Left ventricle myocardium inferior (tissue), 1 donor: ENCODE measurements at regions not wholly inside any gene's neighbourhood (a gene's known extent, or its start where the extent isn't known, plus 50 kb on each side); places are given as distances from the start of the nearest gene placed in this dataset.

Experiments used
- DNase-seq: peaks from one replicate; pipeline ENCODE4 v3.0.0-alpha.2; 2020
- H3K27ac ChIP-seq: fragments of 200-600 bp; replicated peaks from 2 replicates; pipeline ENCODE4 v1.8.0; 2021
- H3K27me3 ChIP-seq: fragments of 200-600 bp; 2 replicates; pipeline ENCODE4 v1.8.0; 2021; ENCODE audit warnings: low read depth
- H3K36me3 ChIP-seq: fragments of 200-600 bp; 2 replicates; pipeline ENCODE4 v1.8.0; 2021
- H3K4me1 ChIP-seq: fragments of 200-600 bp; 2 replicates; pipeline ENCODE4 v1.8.0; 2021
- H3K4me3 ChIP-seq: fragments of 200-600 bp; 2 replicates; pipeline ENCODE4 v1.8.0; 2021; ENCODE audit warnings: mild to moderate bottlenecking, moderate library complexity
- H3K9me3 ChIP-seq: fragments of 200-600 bp; replicated peaks from 2 replicates; pipeline ENCODE4 v1.8.0; 2021
- intact Hi-C: fragments of 100-400 bp; cut with micrococcal nuclease; formaldehyde crosslinking; loops from one replicate; pipeline ENCODE4 v1.11.0; 2022
- TF ChIP-seq, protein P1 (sequence below): fragments of 200-600 bp; IDR thresholded peaks from 2 replicates; pipeline ENCODE4 v1.8.0; 2021; ENCODE audit warnings: antibody characterized with exemption, mild to moderate bottlenecking, borderline replicate concordance
- donor health status: DM: no; HTN: yes; CAD: no; lungs with severe emphysema.

DNA sequence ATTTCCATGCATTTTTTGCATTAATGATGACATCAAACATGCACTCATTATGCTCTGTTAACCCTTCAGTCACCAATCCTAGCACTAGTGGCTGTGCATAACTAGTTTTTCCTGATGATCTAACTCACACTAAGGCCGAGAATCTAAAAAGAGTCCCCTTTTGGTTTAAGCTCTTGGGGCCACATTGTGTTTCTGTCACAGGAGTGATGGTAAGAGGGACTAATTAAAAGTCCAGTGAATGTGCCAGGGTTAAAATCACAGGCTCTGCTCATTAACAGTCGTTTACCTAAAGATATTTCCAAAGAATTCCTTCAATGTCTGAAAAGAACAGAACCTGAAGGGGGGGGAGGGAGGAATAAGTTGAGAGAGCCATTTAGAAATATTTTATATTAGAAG is 359.0 kb upstream of the ANKRD30A start:
- no peaks in the 10 kb centered on the region for H3K27me3 ChIP-seq
- H3K4me3 ChIP-seq = no peak overlapping the region
- H3K4me1 ChIP-seq = no peaks in the 10 kb centered on the region
- intact Hi-C loops = no loop called here
- no peaks in the 10 kb centered on the region for H3K36me3 ChIP-seq
- no peak overlapping the region for H3K27ac ChIP-seq
- H3K9me3 ChIP-seq = no peaks in the 10 kb centered on the region
- DNase-seq = no peak
- TF ChIP-seq, protein P1, sequence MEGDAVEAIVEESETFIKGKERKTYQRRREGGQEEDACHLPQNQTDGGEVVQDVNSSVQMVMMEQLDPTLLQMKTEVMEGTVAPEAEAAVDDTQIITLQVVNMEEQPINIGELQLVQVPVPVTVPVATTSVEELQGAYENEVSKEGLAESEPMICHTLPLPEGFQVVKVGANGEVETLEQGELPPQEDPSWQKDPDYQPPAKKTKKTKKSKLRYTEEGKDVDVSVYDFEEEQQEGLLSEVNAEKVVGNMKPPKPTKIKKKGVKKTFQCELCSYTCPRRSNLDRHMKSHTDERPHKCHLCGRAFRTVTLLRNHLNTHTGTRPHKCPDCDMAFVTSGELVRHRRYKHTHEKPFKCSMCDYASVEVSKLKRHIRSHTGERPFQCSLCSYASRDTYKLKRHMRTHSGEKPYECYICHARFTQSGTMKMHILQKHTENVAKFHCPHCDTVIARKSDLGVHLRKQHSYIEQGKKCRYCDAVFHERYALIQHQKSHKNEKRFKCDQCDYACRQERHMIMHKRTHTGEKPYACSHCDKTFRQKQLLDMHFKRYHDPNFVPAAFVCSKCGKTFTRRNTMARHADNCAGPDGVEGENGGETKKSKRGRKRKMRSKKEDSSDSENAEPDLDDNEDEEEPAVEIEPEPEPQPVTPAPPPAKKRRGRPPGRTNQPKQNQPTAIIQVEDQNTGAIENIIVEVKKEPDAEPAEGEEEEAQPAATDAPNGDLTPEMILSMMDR = no peak

DNA sequence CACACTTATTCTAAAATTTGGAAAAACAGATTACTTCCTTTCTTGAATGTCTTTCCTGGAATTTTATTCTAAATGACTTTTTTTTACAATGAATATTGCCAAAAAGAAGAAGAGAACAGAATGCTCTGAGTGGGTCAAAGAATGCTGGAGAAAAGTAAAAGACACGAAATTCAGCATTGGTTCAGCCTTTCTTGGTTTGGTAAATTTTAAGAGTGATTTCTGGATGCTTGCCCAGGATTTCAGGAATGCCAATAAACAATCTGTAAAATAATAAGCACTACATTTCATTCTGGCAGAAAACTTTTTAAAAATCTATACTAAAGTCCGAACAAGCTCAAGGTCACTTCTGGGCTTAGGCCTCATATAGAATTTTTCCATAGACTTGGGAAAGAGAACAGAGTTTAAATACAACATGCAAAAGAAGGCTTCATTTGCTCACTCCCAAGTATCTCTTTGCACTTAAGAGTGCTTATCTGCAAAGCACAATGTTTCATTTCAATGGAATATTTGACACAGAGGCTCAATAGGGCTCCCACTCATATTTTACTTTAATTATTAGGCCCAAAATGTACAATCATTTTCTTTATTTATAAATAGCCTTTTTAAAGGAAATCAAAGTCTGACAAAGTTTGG is 359.5 kb upstream of the ANKRD30A start:
- H3K36me3 ChIP-seq = no peaks in the 10 kb centered on the region
- intact Hi-C loops = no loop called here
- H3K27me3 ChIP-seq = no peaks in the 10 kb centered on the region
- DNase-seq = no peak
- H3K4me3 ChIP-seq = no peak overlapping the region
- H3K27ac ChIP-seq = no peak overlapping the region
- no peaks in the 10 kb centered on the region for H3K4me1 ChIP-seq
- no peaks in the 10 kb centered on the region for H3K9me3 ChIP-seq
- TF ChIP-seq, protein P1 = no peak

DNA sequence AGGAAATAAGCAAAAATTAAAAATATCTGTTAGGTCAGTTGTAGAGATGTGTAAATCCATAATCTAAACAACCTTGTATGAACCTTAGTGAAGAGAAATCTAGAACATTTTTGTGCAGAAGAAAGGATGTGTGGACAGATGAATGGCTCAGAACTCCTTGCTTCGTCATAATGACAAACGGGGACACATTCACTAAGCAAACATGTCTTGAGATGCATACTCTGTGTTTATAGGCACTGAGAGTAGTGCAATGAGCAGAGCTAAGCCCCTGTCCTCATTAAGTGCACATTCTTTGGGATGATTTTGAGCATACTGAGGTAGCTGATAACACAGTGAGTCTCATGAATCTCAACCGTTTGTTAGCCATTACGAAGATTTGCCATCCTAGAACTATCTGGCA is 360.6 kb upstream of the ANKRD30A start:
- Histone ChIP-seq H3K27ac (no peak overlapping the region), H3K4me3 (no peak overlapping the region), H3K27me3 (no peaks in the 10 kb centered on the region), H3K9me3 (no peaks in the 10 kb centered on the region), H3K36me3 (no peaks in the 10 kb centered on the region), H3K4me1 (no peaks in the 10 kb centered on the region)
- no peak for DNase-seq
- TF ChIP-seq, protein P1 = no peak
- intact Hi-C loops = no loop called here

- TF ChIP-seq, protein P1 = no peak
- no peaks in the 10 kb centered on the region for H3K36me3 ChIP-seq
- H3K4me3 ChIP-seq = no peak overlapping the region
- no peaks in the 10 kb centered on the region for H3K27me3 ChIP-seq
- intact Hi-C loops = no loop called here
- no peaks in the 10 kb centered on the region for H3K4me1 ChIP-seq
- DNase-seq = no peak
- H3K27ac ChIP-seq = no peak overlapping the region
- no peaks in the 10 kb centered on the region for H3K9me3 ChIP-seq
These were observed 364.3 kb upstream of the ANKRD30A start for GRCh38 chr10:36761121-36761520.

- TF ChIP-seq, protein P1 = no peak
- DNase-seq = no peak
- Histone ChIP-seq H3K36me3 (no peaks in the 10 kb centered on the region), H3K27ac (no peak overlapping the region), H3K4me1 (no peaks in the 10 kb centered on the region), H3K27me3 (no peaks in the 10 kb centered on the region), H3K9me3 (no peaks in the 10 kb centered on the region), H3K4me3 (no peak overlapping the region)
- intact Hi-C loops = no loop called here
These were observed 366.1 kb upstream of the ANKRD30A start for GRCh38 chr10:36759141-36759805.
